ENCODE measurements at regions not wholly inside any gene's neighbourhood (a gene's known extent, or its start where the extent isn't known, plus 50 kb on each side); places are given as distances from the start of the nearest gene placed in this dataset.

DNA sequence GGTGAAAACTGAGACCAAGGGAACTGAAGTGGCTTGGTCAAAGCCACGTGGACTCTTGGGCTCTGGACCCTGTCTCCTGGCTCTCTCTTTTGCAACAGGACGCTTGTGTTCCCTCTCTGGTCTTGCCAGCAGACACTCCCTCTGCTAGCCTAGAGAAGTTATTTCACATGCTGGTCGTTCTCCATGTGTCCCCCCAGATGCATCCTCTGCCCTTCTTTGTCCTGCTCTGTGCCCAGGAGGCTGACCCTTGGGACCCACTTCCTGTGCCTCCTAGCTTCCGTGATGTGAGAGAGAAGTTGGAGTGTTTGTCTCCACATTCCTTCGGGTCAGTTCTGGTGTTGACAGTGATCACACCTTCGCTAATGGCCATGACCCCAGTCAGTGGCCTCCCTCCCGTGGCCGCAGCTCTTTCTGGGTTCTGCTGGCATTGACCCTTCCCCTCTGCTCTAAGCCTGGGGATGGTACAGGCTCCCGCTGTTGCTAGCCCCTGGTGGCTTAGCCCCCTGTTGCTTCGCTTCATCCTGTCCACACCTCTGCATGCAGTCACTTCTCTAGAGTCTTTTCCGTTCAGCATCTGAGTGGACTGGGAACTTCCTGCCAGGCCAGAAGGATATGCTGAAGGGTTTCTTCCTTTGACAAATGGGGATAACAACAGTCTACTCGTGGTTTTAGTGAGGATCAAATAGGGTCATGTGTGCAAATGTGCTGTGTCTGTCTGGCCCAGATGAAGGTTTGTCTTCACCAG is 70.1 kb upstream of the BMP2 start (continued):
- TF ChIP-seq ZNF639 (CRISPR knock-in tag; conservative IDR thresholded peaks at IDR 0.05): no peak
- peak; percentile 74 for TF ChIP-seq ZNF644 (CRISPR knock-in tag; IDR thresholded peaks at IDR 0.05; ENCODE audit: low read depth)
- TF ChIP-seq, protein P1, sequence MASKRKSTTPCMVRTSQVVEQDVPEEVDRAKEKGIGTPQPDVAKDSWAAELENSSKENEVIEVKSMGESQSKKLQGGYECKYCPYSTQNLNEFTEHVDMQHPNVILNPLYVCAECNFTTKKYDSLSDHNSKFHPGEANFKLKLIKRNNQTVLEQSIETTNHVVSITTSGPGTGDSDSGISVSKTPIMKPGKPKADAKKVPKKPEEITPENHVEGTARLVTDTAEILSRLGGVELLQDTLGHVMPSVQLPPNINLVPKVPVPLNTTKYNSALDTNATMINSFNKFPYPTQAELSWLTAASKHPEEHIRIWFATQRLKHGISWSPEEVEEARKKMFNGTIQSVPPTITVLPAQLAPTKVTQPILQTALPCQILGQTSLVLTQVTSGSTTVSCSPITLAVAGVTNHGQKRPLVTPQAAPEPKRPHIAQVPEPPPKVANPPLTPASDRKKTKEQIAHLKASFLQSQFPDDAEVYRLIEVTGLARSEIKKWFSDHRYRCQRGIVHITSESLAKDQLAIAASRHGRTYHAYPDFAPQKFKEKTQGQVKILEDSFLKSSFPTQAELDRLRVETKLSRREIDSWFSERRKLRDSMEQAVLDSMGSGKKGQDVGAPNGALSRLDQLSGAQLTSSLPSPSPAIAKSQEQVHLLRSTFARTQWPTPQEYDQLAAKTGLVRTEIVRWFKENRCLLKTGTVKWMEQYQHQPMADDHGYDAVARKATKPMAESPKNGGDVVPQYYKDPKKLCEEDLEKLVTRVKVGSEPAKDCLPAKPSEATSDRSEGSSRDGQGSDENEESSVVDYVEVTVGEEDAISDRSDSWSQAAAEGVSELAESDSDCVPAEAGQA (IDR thresholded peaks at IDR 0.05; ENCODE audit: low read depth): no peak
- TF ChIP-seq, protein P1 (CRISPR knock-in tag; IDR thresholded peaks at IDR 0.05; ENCODE audit: borderline replicate concordance): no peak
- TF ChIP-seq, protein P2, sequence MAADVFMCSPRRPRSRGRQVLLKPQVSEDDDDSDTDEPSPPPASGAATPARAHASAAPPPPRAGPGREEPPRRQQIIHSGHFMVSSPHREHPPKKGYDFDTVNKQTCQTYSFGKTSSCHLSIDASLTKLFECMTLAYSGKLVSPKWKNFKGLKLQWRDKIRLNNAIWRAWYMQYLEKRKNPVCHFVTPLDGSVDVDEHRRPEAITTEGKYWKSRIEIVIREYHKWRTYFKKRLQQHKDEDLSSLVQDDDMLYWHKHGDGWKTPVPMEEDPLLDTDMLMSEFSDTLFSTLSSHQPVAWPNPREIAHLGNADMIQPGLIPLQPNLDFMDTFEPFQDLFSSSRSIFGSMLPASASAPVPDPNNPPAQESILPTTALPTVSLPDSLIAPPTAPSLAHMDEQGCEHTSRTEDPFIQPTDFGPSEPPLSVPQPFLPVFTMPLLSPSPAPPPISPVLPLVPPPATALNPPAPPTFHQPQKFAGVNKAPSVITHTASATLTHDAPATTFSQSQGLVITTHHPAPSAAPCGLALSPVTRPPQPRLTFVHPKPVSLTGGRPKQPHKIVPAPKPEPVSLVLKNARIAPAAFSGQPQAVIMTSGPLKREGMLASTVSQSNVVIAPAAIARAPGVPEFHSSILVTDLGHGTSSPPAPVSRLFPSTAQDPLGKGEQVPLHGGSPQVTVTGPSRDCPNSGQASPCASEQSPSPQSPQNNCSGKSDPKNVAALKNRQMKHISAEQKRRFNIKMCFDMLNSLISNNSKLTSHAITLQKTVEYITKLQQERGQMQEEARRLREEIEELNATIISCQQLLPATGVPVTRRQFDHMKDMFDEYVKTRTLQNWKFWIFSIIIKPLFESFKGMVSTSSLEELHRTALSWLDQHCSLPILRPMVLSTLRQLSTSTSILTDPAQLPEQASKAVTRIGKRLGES (CRISPR knock-in tag; IDR thresholded peaks at IDR 0.05; ENCODE audit: borderline replicate concordance): no peak
- TF ChIP-seq KLF12 (CRISPR knock-in tag; IDR thresholded peaks at IDR 0.05; ENCODE audit: borderline replicate concordance): no peak
- no peak for TF ChIP-seq THRA (CRISPR knock-in tag; IDR thresholded peaks at IDR 0.05; ENCODE audit: borderline replicate concordance)
- no peak for TF ChIP-seq RELA (CRISPR knock-in tag; IDR thresholded peaks at IDR 0.05)
- peak; percentile 79 for TF ChIP-seq FOXA3 (CRISPR knock-in tag; IDR thresholded peaks at IDR 0.05)
- no peak for TF ChIP-seq ZNF558 (CRISPR knock-in tag; IDR thresholded peaks at IDR 0.05; ENCODE audit: borderline replicate concordance)
- peak; percentile 40 for TF ChIP-seq ZNF883 (CRISPR knock-in tag; IDR thresholded peaks at IDR 0.05; ENCODE audit: not compliant biosample characterization)
- no peak for TF ChIP-seq KDM3A (CRISPR knock-in tag; IDR thresholded peaks at IDR 0.05; ENCODE audit: low read depth)
- no peak for TF ChIP-seq GATA4 (IDR thresholded peaks at IDR 0.05; ENCODE audit: borderline replicate concordance, low read depth)
- no peak for TF ChIP-seq ZBTB34 (CRISPR knock-in tag; IDR thresholded peaks at IDR 0.05)
- TF ChIP-seq ZNF740 (CRISPR knock-in tag; IDR thresholded peaks at IDR 0.05): no peak
- no peak for TF ChIP-seq POLR2G (IDR thresholded peaks at IDR 0.05; ENCODE audit: low read depth, low read length)
